BLaER1 treated with 17β-estradiol and CSF1 and Interleukin-3, amounts not matched to agents 10 nM and 100 nM (cell line): ENCODE measurements at regions not wholly inside any gene's neighbourhood (a gene's known extent, or its start where the extent isn't known, plus 50 kb on each side); places are given as distances from the start of the nearest gene placed in this dataset.

Experiments used
- H3K27ac ChIP-seq, 11 experiments: shearing (Covaris generic); formaldehyde crosslinking; 2 replicates each; pipeline ENCODE4 v1.8.1; 2022
- H3K27me3 ChIP-seq, 11 experiments: shearing (Covaris generic); formaldehyde crosslinking; 2 replicates each; pipeline ENCODE4 v1.8.1; 2022
- H3K36me3 ChIP-seq, 11 experiments: shearing (Covaris generic); formaldehyde crosslinking; 2 replicates each; pipeline ENCODE4 v1.8.1; 2022
- H3K4me1 ChIP-seq, 10 experiments: shearing (Covaris generic); formaldehyde crosslinking; 2 replicates each; pipeline ENCODE4 v1.8.1; 2022
- H3K4me2 ChIP-seq, 11 experiments: shearing (Covaris generic); formaldehyde crosslinking; 2 replicates each; pipeline ENCODE4 v1.8.1; 2022
- H3K4me3 ChIP-seq, 10 experiments: shearing (Covaris generic); formaldehyde crosslinking; 2 replicates each; pipeline ENCODE4 v1.8.1; 2022
- H3K9ac ChIP-seq, 11 experiments: shearing (Covaris generic); formaldehyde crosslinking; 2 replicates each; pipeline ENCODE4 v1.8.1; 2022
- H3K9me3 ChIP-seq, 11 experiments: shearing (Covaris generic); formaldehyde crosslinking; replicated peaks in 1 of 11; 2 replicates each; pipeline ENCODE4 v1.8.1; 2022
- H4K20me1 ChIP-seq, 11 experiments: shearing (Covaris generic); formaldehyde crosslinking; 2 replicates each; pipeline ENCODE4 v1.8.1; 2022
- Cebpa-rat ChIP-seq, 11 experiments: shearing (Covaris generic); IDR thresholded peaks; 2 replicates each; pipeline ENCODE4 v1.8.1; 2022

DNA sequence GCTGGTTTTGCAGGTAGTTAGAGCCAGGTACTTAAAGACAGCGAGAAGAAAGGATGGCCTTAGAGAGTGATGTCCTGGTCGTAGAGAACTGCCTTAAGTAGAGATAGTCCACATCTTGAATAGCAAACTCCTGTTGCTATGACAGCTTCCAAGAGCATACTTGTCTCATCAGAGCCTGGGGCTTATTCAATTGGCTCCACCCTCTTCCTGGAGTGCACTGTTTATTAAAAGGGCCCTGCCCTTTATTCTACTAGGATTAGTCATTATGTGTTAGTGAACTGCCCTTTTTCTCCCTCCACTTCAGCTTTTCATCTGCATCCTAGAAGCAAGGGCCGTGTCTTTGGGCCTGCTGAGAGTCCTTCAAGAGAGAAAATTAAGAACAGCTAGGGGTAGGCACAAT lies 94.5 kb upstream of the EOLA2 start:
- H3K4me2 ChIP-seq: no peak overlapping the region
- no peak for TF ChIP-seq Cebpa-rat (IDR thresholded peaks at IDR 0.05)
- peaks cover 22 to 48% (median 30%) of the 10 kb centered on the region in 11 experiments; a peak in 20 of 22 replicates for H3K9me3 ChIP-seq
- no peaks in the 10 kb centered on the region for H3K4me1 ChIP-seq
- H3K9ac ChIP-seq: no peak overlapping the region
- no peaks in the 10 kb centered on the region for H4K20me1 ChIP-seq
- no peak overlapping the region for H3K27ac ChIP-seq
- H3K36me3 ChIP-seq: no peaks in the 10 kb centered on the region
- H3K4me3 ChIP-seq: no peak overlapping the region
- H3K27me3 ChIP-seq: no peaks in the 10 kb centered on the region

DNA sequence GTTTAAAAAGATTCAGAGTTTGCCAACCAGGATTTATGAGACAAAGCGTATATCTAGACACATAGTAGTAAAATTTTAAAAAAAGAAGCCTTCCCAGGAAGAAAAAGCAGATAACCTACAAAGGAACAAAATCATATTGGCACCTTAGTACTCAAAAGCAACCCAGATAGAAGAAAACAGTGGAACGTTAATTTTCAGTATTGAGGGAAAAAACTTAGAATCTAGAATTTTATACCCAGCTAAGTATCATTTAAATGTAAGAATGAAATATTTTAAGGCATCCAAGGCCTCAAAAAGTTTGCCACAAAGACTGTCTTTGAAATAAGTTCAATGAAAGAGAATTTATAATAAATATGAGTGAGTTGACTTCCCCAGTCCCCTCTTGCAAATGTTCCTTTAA lies 96.5 kb upstream of the EOLA2 start:
- H3K4me3 ChIP-seq: no peak overlapping the region
- H3K9ac ChIP-seq: no peak overlapping the region
- peaks cover 22 to 42% (median 25%) of the 10 kb centered on the region in 11 experiments; a peak in 20 of 22 replicates for H3K9me3 ChIP-seq
- no peak for TF ChIP-seq Cebpa-rat (IDR thresholded peaks at IDR 0.05)
- H3K4me2 ChIP-seq: no peak overlapping the region
- no peaks in the 10 kb centered on the region for H3K36me3 ChIP-seq
- no peaks in the 10 kb centered on the region for H3K27me3 ChIP-seq
- H4K20me1 ChIP-seq: no peaks in the 10 kb centered on the region
- no peak overlapping the region for H3K27ac ChIP-seq
- H3K4me1 ChIP-seq: no peaks in the 10 kb centered on the region

- H4K20me1 ChIP-seq: no peaks in the 10 kb centered on the region
- H3K27ac ChIP-seq: no peak overlapping the region
- no peaks in the 10 kb centered on the region for H3K27me3 ChIP-seq
- no peak for TF ChIP-seq Cebpa-rat (IDR thresholded peaks at IDR 0.05)
- no peak overlapping the region for H3K4me2 ChIP-seq
- no peaks in the 10 kb centered on the region for H3K4me1 ChIP-seq
- H3K36me3 ChIP-seq: no peaks in the 10 kb centered on the region
- H3K4me3 ChIP-seq: no peak overlapping the region
- H3K9ac ChIP-seq: no peak overlapping the region
- peaks cover 22 to 39% (median 25%) of the 10 kb centered on the region in 11 experiments; a peak in 20 of 22 replicates for H3K9me3 ChIP-seq
Observed at GRCh38 chrX:150035531-150035930, 97.2 kb upstream of the EOLA2 start.

DNA sequence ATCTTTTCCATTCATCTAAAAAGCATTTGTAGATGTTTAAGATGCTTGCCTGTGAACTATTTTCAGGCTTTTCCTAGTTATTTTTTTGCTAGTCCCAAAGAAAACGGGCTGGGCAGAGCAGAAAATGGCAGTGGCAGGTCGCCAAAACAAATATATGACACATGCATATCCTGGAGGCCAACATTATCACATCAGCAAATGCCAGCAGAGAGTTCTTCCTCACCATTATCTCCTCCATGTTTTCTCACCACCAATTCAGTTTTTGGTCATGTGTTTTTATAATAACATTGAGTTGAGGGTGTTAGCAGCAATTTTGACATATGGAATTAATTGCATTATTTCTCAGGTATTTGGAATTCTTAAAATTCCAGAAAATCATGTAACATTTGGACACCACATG lies 97.9 kb upstream of the EOLA2 start:
- Histone ChIP-seq H3K9ac (no peak overlapping the region), H3K4me1 (no peaks in the 10 kb centered on the region), H3K9me3 (peaks cover 21 to 35% (median 24%) of the 10 kb centered on the region in 11 experiments; a peak in 20 of 22 replicates), H3K4me2 (no peak overlapping the region), H3K36me3 (no peaks in the 10 kb centered on the region), H4K20me1 (no peaks in the 10 kb centered on the region), H3K27ac (no peak overlapping the region), H3K4me3 (no peak overlapping the region), H3K27me3 (no peaks in the 10 kb centered on the region)
- no peak for TF ChIP-seq Cebpa-rat (IDR thresholded peaks at IDR 0.05)

- Histone ChIP-seq H3K27ac (no peak overlapping the region), H3K4me2 (no peak overlapping the region)
- no peak for TF ChIP-seq Cebpa-rat (IDR thresholded peaks at IDR 0.05)
Observed at GRCh38 chrX:150036641-150037040, 98.3 kb upstream of the EOLA2 start.

DNA sequence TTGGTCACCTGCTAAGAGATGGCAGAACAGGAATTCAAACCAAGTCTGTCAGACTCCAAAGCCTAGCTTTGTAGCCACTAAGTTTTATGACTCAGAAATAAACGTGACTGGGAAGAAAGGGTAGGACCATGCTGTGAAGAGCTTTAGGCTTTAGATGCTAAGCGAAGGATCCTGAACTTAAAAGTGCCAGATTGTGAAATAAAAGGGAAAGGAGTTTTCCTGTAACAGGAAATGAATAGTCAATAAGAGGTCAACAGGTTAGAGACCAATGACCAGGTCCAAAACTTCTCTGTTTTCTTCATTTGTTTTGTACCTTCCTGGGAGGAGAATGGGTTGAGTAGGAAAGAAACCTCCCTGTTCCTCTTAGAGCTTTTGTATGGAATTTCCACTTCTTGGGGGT lies 98.8 kb upstream of the EOLA2 start:
- H3K27ac ChIP-seq: no peak overlapping the region
- H3K27me3 ChIP-seq: no peaks in the 10 kb centered on the region
- TF ChIP-seq Cebpa-rat (IDR thresholded peaks at IDR 0.05): no peak
- H3K9ac ChIP-seq: no peak overlapping the region
- H3K4me1 ChIP-seq: no peaks in the 10 kb centered on the region
- peaks cover 21 to 35% (median 24%) of the 10 kb centered on the region in 11 experiments; a peak in 20 of 22 replicates for H3K9me3 ChIP-seq
- H3K4me2 ChIP-seq: no peak overlapping the region
- H3K36me3 ChIP-seq: no peaks in the 10 kb centered on the region
- H4K20me1 ChIP-seq: no peaks in the 10 kb centered on the region
- H3K4me3 ChIP-seq: no peak overlapping the region

More at GRCh38 chrX:150036641-150037040, 98.3 kb upstream of the EOLA2 start:
- Histone ChIP-seq H3K27me3 (no peaks in the 10 kb centered on the region), H3K9ac (no peak overlapping the region), H4K20me1 (no peaks in the 10 kb centered on the region), H3K4me1 (no peaks in the 10 kb centered on the region), H3K9me3 (peaks cover 21 to 35% (median 24%) of the 10 kb centered on the region in 11 experiments; a peak in 20 of 22 replicates), H3K4me3 (no peak overlapping the region), H3K36me3 (no peaks in the 10 kb centered on the region)

DNA sequence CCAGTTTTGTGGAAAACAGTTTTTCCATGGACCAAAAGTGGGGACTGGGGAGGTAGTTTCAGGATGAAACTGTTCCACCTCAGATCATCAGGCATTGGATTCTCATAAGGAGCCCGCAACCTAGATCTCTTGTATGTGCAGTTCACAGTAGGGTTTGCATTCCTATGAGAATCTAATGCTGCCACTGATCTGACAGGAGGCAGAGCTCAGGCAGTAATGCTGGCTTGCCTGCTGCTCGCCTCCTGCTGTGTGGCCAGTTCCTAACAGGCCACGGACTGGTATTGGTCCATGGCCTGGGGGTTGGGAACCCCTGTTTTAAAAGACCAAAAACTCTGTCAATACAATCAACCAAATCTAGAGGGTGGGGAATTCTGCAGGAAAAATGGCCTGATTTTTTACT lies 100.0 kb upstream of the EOLA2 start:
- no peak for TF ChIP-seq Cebpa-rat (IDR thresholded peaks at IDR 0.05)
- no peaks in the 10 kb centered on the region for H3K4me1 ChIP-seq
- peaks cover 22 to 36% (median 29%) of the 10 kb centered on the region in 11 experiments; a peak in 20 of 22 replicates for H3K9me3 ChIP-seq
- H4K20me1 ChIP-seq: no peaks in the 10 kb centered on the region
- no peak overlapping the region for H3K27ac ChIP-seq
- H3K4me2 ChIP-seq: no peak overlapping the region
- H3K4me3 ChIP-seq: no peak overlapping the region
- no peaks in the 10 kb centered on the region for H3K27me3 ChIP-seq
- H3K9ac ChIP-seq: no peak overlapping the region
- H3K36me3 ChIP-seq: no peaks in the 10 kb centered on the region

- Histone ChIP-seq H3K4me3 (no peak overlapping the region), H4K20me1 (no peaks in the 10 kb centered on the region), H3K36me3 (no peaks in the 10 kb centered on the region), H3K9me3 (peaks cover 19 to 38% (median 24%) of the 10 kb centered on the region in 11 experiments; a peak in 20 of 22 replicates), H3K27ac (no peak overlapping the region), H3K4me2 (no peak overlapping the region), H3K9ac (no peak overlapping the region), H3K4me1 (no peaks in the 10 kb centered on the region), H3K27me3 (no peaks in the 10 kb centered on the region)
- no peak for TF ChIP-seq Cebpa-rat (IDR thresholded peaks at IDR 0.05)
Observed at GRCh38 chrX:150038986-150039599, 100.8 kb upstream of the EOLA2 start.

DNA sequence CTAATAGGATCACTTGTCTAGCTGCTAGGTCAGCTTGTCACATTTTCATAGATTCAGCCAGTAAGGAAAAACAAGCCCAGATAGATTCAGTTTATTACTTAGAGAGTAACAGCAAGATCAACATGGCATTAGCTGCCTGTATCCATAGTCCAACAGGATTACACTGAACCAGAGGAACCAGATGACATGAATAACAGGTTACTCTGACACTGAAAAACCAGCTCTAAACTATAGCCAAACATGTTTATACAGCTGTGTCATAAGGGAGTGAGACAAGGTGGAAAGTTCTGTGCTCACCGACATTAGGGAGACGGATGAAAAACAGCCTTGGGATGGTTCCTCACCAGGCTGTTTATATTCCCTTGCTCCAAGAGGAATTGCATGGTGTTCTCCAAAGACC lies 102.9 kb upstream of the EOLA2 start:
- Histone ChIP-seq H3K36me3 (no peaks in the 10 kb centered on the region), H3K4me2 (no peak overlapping the region), H3K27me3 (no peaks in the 10 kb centered on the region; a peak in 1 of 22 replicates), H3K4me3 (no peak overlapping the region), H3K9me3 (peaks cover under 1 to 20% (median 7%) of the 10 kb centered on the region in 11 experiments; a peak in 11 of 22 replicates), H3K4me1 (no peaks in the 10 kb centered on the region), H4K20me1 (no peaks in the 10 kb centered on the region), H3K27ac (no peak overlapping the region), H3K9ac (no peak overlapping the region)
- TF ChIP-seq Cebpa-rat (IDR thresholded peaks at IDR 0.05): no peak

- peaks cover 0 to 17% (median 6%) of the 10 kb centered on the region in 11 experiments; a peak in 8 of 22 replicates for H3K9me3 ChIP-seq
- no peaks in the 10 kb centered on the region; a peak in 1 of 22 replicates for H3K27me3 ChIP-seq
- no peak overlapping the region for H3K9ac ChIP-seq
- H3K4me3 ChIP-seq: no peak overlapping the region
- TF ChIP-seq Cebpa-rat (IDR thresholded peaks at IDR 0.05): no peak
- no peaks in the 10 kb centered on the region for H3K36me3 ChIP-seq
- no peak overlapping the region for H3K4me2 ChIP-seq
- no peaks in the 10 kb centered on the region for H3K4me1 ChIP-seq
- H3K27ac ChIP-seq: no peak overlapping the region
- H4K20me1 ChIP-seq: no peaks in the 10 kb centered on the region
Observed at GRCh38 chrX:150044556-150044955, 106.3 kb upstream of the EOLA2 start.
